Fibroblast of mammary gland (primary cell): ENCODE measurements at regions not wholly inside any gene's neighbourhood (a gene's known extent, or its start where the extent isn't known, plus 50 kb on each side); places are given as distances from the start of the nearest gene placed in this dataset.
"Not testable (repeated sequence)": the region's sequence is repeated elsewhere in the genome, so short reads cannot be mapped to it uniquely, and the experiment has no call there.

Experiments used
- DNase-seq: peaks from one replicate; pipeline ENCODE4 v3.0.0-alpha.2; 2010; ENCODE audit warnings: low read depth
- H3K4me3 ChIP-seq: 2 replicates; pipeline ENCODE4 v1.5.1; 2011; ENCODE audit warnings: low read depth, mild to moderate bottlenecking, low read length, moderate library complexity; ENCODE audit not compliant: control insufficient read depth
- CTCF ChIP-seq: conservative IDR thresholded peaks from 2 replicates; pipeline ENCODE4 v1.5.1; 2011; ENCODE audit warnings: low read depth, low read length, inconsistent platforms; ENCODE audit not compliant: control insufficient read depth, insufficient read depth

GRCh38 chr11:50170115-50170514 lies 137.4 kb downstream of the OR4C45 start:
- DNase-seq = no peak

GRCh38 chr11:50174189-50174588 lies 141.5 kb downstream of the OR4C45 start:
- peak; percentile 63 for DNase-seq
- no peak overlapping the region for H3K4me3 ChIP-seq
- peak; percentile 10 for TF ChIP-seq CTCF

More at GRCh38 chr11:50170115-50170514, 137.4 kb downstream of the OR4C45 start:
- no peak for TF ChIP-seq CTCF
- no peak overlapping the region for H3K4me3 ChIP-seq

DNA sequence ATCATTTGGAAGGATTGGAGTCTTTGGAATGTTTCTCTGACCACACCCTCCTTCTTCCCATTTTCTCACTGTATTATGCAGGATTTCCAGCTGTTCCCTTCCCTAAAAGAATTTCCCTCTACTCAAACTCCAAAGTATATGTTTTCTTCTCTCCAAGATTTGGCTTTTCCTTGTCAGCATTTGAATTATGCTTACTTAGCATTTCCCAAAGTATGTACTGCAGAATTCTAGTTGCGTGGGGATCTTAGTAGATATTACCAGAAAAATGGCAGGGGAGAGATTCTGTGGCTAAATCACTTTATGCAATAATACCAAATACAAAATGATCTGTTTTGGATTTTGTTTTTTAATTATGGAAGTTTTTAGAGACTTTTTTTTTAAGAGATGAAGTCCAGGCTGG lies 142.3 kb downstream of the OR4C45 start:
- no peak overlapping the region for H3K4me3 ChIP-seq
- TF ChIP-seq CTCF = no peak
- no peak for DNase-seq

DNA sequence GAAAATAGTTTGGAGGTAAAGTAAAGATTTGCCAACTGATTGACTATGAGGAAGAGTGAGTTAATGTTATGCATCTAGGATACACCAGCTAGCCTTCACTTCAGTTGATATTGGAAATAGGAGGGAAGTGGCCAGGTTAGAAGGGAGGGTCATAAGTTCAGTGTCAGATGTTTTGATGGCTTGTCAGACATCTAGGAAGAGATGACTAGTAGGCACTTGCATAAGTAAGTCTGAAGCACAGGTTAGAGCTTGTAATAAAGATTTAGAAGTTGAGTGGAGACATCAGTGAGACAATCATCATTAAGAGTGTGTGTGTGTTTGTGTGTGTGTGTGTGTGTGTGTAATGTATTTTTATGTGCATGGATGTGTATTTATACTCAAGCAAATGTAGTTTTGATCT lies 146.1 kb downstream of the OR4C45 start:
- no peak for DNase-seq
- no peak overlapping the region for H3K4me3 ChIP-seq
- no peak for TF ChIP-seq CTCF

- DNase-seq = no peak
- TF ChIP-seq CTCF = no peak
- H3K4me3 ChIP-seq = no peak overlapping the region
Measured at GRCh38 chr11:50181334-50181733, 148.7 kb downstream of the OR4C45 start.

DNA sequence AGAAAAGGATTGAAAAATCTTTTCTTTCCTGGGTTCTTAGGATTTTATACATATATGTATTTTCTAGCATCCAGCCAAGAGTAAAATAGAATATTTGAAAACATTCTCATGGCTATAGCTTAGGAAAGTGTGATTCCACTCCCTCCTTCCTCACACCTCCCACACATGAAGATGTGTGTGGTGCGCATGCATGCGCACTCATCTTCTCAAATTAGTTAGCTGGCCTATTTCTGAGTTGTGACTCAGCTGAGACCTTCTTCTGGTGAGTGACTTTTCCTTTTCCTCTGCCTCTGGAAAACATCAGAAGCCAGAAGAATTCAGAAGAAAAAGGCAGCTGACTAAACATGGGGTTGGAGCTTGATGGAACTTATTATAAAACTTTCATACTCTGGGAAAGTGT lies 149.8 kb downstream of the OR4C45 start:
- no peak overlapping the region for H3K4me3 ChIP-seq
- peak; percentile 3 for DNase-seq
- TF ChIP-seq CTCF = no peak

- DNase-seq, H3K4me3 ChIP-seq: not testable (repeated sequence)
Measured at GRCh38 chr11:50183170-50183569, 150.5 kb downstream of the OR4C45 start.
